RWPE2 (cell line): ENCODE measurements at regions not wholly inside any gene's neighbourhood (a gene's known extent, or its start where the extent isn't known, plus 50 kb on each side); places are given as distances from the start of the nearest gene placed in this dataset.

Source experiments
- ATAC-seq: fragments of 200-7000 bp; cut with Tn5 transposase; 3 replicates; pipeline ENCODE4 v1.9.1; 2021; ENCODE audit warnings: low read depth
- DNase-seq: peaks from one replicate; pipeline ENCODE4 v3.0.0-alpha.2; 2020; ENCODE audit warnings: low spot score
- H3K27ac ChIP-seq: fragments of 450-650 bp; 2 replicates; pipeline ENCODE4 v1.5.1; 2017; ENCODE audit warnings: mild to moderate bottlenecking; ENCODE audit not compliant: poor library complexity, severe bottlenecking
- H3K27me3 ChIP-seq: fragments of 250-450 bp; sonication (Bioruptor Pico); 2 replicates; pipeline ENCODE4 v1.5.1; 2021; ENCODE audit warnings: mild to moderate bottlenecking, moderate library complexity; ENCODE audit not compliant: insufficient read depth, poor library complexity, severe bottlenecking
- H3K36me3 ChIP-seq: fragments of 250-450 bp; sonication (Bioruptor Pico); 2 replicates; pipeline ENCODE4 v1.5.1; 2020; ENCODE audit warnings: low read depth, mild to moderate bottlenecking, moderate library complexity
- H3K4me1 ChIP-seq: fragments of 250-450 bp; sonication (Bioruptor Pico); 2 replicates; pipeline ENCODE4 v1.5.1; 2021; ENCODE audit warnings: mild to moderate bottlenecking, moderate library complexity; ENCODE audit not compliant: insufficient read depth, poor library complexity, severe bottlenecking
- H3K4me3 ChIP-seq: fragments of 250-450 bp; sonication (Bioruptor Pico); 2 replicates; pipeline ENCODE4 v1.5.1; 2021; ENCODE audit warnings: mild to moderate bottlenecking, moderate library complexity; ENCODE audit not compliant: severe bottlenecking
- H3K9me3 ChIP-seq: fragments of 250-450 bp; sonication (Bioruptor Pico); 2 replicates; pipeline ENCODE4 v1.5.1; 2021; ENCODE audit warnings: mild to moderate bottlenecking, moderate library complexity; ENCODE audit not compliant: severe bottlenecking
- CTCF ChIP-seq: fragments of 450-650 bp; IDR thresholded peaks from one replicate; pipeline ENCODE4 v1.5.1; 2017; ENCODE audit warnings: mild to moderate bottlenecking, moderate library complexity; ENCODE audit not compliant: poor library complexity, severe bottlenecking

- H3K4me1 ChIP-seq = no peaks in the 10 kb centered on the region
- no peak overlapping the region for H3K27ac ChIP-seq
- peaks cover 14% of the 10 kb centered on the region for H3K27me3 ChIP-seq
- no peaks in the 10 kb centered on the region for H3K9me3 ChIP-seq
- DNase-seq = no peak
- H3K4me3 ChIP-seq = no peak overlapping the region
- H3K36me3 ChIP-seq = no peaks in the 10 kb centered on the region
- peak; percentile 36; the same call in 2 of the 3 replicates for ATAC-seq
- TF ChIP-seq CTCF = no peak
Observed at GRCh38 chr2:104793966-104794365, 59.9 kb upstream of the POU3F3 start.

- Histone ChIP-seq H3K4me1 (no peaks in the 10 kb centered on the region), H3K9me3 (no peaks in the 10 kb centered on the region), H3K27me3 (peaks cover 10% of the 10 kb centered on the region), H3K4me3 (no peak overlapping the region), H3K36me3 (no peaks in the 10 kb centered on the region), H3K27ac (no peak overlapping the region)
- ATAC-seq = no peak
- TF ChIP-seq CTCF = no peak
- DNase-seq = no peak
Observed at GRCh38 chr2:104794441-104794840, 59.5 kb upstream of the POU3F3 start.
